Ureter (tissue), 1 donor: ENCODE measurements at regions not wholly inside any gene's neighbourhood (a gene's known extent, or its start where the extent isn't known, plus 50 kb on each side); places are given as distances from the start of the nearest gene placed in this dataset.

Experiments
- DNase-seq: peaks from one replicate; pipeline ENCODE4 v3.0.0-alpha.2; 2020; ENCODE audit warnings: low spot score
- donor health status: DM: yes; HTN: yes; CAD: no.

DNA sequence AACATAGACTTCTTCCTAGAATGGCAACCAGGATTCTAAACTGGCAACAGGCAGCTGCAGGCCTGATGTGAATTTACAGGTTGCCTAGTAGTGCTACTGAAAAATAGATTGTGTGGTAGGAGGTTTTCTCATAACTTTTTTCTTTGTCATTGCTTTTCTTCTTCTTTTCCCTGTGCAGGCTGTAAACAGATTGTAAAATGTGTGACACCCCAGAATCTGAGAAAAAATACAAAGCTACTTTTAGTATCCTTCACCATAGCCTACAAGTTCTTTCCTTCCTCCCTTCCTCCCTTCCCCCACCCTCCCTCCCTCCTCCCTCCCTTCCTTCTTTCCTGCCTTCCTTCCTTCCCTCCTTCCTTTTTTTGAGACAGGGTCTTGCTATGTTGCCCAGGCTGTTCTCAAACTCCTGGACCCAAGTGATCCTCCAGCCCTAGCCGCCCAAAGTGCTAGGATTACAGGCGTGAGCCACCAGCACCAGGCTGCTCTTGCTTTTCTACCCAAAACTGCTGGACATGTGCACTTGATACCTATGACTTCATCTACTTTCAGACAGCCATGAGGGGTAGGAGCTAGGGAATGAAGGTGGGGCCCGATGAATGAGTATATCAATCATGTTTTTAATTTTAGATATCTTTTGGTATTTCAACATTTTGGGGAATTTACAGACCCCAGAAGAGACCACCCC, 114.2 kb upstream of the EEA1 start:
- DNase-seq: no peak

DNA sequence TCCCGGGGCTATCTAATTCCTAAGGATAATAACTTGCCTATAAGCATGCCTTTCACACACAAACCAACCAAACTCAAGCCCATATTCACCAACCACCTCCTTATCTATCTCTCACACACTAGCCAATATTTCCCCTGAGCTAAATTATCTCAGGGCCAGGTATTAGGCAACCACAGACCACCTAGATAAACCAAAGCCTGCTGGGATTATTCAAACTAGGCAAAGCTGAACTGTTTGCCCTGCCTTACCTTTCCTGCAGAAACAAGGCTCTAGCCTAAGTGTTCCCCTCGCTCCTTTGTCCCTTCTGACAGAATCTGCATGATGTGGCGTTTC, 114.7 kb upstream of the EEA1 start:
- DNase-seq: no peak

GRCh38 chr12:93047118-93047517, 118.0 kb upstream of the EEA1 start:
- DNase-seq: no peak

- no peak for DNase-seq
Measured at GRCh38 chr12:93048656-93049055, 119.6 kb upstream of the EEA1 start.

GRCh38 chr12:93050026-93050747, 121.1 kb upstream of the EEA1 start:
- DNase-seq: no peak

- DNase-seq: no peak
Measured at GRCh38 chr12:93050748-93051081, 121.6 kb upstream of the EEA1 start.

DNA sequence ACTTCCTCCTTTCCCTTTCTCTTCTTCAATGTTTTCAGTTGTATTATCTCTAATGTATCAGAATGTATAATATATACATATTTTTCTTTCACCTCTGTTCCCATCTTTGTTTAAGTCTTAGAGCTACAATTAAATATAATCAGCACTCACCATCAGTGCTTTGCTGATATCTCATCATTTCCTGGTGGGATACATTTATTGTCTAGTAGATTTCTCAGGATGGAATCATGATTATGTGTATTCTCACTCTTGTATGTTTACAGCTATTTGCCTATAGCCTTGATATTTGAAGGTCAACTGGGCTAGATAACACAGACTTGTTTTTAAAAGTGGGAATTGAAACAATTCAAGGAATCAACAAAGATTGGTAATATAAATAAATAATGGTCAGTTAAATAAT, 124.9 kb upstream of the EEA1 start:
- DNase-seq: no peak

GRCh38 chr12:93055221-93055620, 126.1 kb upstream of the EEA1 start:
- DNase-seq: no peak

DNA sequence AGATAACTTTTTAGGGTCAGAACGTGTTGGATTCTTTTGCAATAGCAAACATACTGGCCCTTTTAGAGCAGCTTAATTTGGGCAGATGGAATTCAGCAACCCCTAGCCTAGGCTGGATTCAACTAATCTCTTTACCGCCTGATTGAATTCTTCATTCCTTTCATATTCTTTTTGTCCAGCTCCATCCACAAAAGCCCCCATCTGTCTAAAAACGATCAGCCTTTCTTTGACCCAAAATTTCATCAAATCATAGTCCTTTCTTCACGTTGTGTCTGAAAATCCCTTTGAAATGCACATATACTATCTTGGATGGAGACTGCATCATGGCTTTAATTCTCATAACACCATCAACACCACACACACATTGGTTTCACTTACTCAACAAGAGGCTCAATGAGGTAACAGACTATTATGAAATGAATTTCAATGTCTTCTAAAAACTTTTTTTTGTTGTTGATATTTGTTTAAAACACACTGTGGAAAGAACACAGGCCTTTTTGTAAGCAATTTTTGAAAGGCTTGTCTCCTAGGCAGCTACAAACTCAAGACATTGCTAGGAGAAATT, 128.0 kb upstream of the EEA1 start:
- no peak for DNase-seq

- no peak for DNase-seq
Measured at GRCh38 chr12:93058280-93058679, 129.2 kb upstream of the EEA1 start.

GRCh38 chr12:93059288-93059687, 130.2 kb upstream of the EEA1 start:
- no peak for DNase-seq

DNA sequence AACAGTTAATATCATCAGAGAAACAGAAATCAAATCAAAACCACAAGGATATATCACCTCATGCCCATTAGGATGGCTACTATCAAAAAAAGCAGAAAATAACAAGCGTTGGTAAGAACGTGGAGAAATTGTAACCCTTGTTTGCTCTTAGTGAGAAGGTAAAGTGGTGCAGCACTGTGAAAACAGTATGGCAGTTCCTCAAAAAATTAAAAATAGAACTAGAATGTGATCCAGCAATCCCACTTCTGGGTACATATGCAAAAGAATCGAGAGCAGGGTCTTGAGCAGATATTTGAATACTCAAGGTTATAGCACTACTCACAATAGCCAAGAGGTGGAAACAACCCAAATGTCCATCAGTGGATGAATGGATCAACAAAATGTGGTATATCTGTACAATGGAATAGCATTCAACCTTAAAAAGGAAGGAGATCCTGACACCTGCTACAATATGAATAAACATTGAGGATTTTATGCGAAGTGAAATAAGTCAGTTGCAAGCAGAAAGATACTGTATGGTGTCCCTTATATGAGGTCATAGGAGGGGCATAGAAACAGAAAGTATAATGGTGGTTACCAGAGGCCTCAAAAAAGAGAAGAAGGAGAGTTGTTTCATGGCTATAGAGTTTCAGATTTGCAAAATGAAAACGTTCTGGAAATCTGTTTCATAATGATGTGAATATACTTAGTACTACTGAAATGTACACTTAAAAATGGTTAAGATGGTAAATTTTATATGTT, 131.0 kb upstream of the EEA1 start:
- no peak for DNase-seq

GRCh38 chr12:93060666-93061472, 131.8 kb upstream of the EEA1 start:
- peak; percentile 46 for DNase-seq

GRCh38 chr12:93061473-93062419, 132.7 kb upstream of the EEA1 start:
- DNase-seq: peak; percentile 61

GRCh38 chr12:93065896-93066295, 136.8 kb upstream of the EEA1 start:
- DNase-seq: no peak

- no peak for DNase-seq
Measured at GRCh38 chr12:93072340-93072739, 143.2 kb upstream of the EEA1 start.

- no peak for DNase-seq
Measured at GRCh38 chr12:93073324-93073723, 144.2 kb upstream of the EEA1 start.

DNA sequence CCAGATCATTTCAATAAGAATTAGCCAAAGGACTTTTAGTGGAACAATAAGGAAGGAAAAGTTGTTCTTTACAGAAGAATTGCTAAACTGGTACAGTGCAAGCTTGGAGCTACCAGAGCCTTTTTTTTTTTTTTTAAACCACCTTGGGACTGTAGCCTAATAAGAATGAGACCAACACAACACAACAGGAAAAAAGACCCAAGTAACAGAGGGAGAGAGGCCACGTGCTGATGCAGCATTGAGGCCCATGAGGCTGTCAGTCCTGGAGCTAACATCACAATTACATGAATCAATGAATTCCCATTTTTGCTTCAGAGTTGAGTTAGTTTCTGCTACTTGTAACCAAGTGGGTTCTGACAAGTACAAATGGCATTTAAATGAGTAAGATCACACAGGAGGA, 149.0 kb upstream of the EEA1 start:
- DNase-seq: no peak

DNA sequence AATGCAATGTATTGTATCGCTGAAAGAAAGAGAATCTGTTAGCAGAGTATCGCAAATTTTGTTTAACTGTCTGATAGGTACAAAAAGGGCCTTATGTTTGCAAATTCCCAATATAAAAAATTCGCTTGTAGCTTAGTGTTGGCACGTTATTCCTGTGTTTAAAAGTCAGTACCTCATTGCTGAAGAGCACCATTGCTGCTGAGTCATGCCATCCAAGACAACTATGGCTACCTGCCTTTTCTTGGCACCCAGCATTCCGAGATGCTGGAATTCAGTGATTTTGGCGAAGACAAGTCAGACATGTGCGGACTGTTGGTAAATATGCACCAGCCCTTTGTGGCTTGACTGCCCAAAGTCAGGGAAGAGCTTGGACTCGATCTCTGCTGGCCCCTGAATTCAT, 149.5 kb upstream of the EEA1 start:
- DNase-seq: no peak

DNA sequence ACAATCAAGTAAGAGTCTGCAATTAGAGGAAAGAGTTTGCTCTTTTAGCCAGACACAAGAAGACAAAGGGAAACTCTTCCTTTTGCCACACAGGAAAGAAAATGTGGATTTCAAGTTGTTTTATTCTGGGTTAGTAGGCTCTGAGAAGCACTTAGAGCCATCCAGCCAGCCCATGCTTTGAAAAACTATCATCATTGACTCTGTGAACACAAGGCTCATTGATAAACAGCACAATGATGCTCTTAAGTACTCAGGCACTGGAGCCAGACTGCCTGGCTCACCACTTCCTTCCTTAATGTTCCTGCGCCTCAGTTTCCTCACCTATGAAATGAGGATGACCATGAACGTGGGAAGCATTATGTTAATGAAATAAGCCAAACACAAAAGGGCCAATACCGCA, 150.2 kb upstream of the EEA1 start:
- no peak for DNase-seq

DNA sequence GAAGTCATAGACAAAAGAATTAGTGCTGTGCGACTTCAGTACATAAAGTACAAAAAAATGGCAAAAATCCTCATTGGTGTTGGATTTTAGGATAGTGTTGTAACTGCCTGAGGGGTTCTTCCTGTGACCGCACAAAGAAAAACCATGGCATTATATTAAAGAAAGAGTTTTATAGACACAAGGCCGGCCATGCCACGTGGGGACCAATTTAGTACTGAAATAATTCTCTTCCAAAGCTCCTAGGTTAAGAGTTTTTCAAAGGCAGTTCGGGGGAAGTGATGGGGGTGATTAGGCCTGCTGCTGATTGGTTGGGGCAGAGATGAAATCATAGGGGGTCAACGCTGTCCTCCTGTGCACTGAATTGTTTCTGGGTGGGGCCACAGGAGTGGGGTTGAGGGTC, 150.9 kb upstream of the EEA1 start:
- DNase-seq: no peak
